ENCODE measurements at regions not wholly inside any gene's neighbourhood (a gene's known extent, or its start where the extent isn't known, plus 50 kb on each side); places are given as distances from the start of the nearest gene placed in this dataset.

- H3K36me3 ChIP-seq: no peaks in the 10 kb centered on the region
- TF ChIP-seq POLR2AphosphoS5 (IDR thresholded peaks at IDR 0.05) (no peak), POLR2A (IDR thresholded peaks at IDR 0.05) (no peak), EP300 (IDR thresholded peaks at IDR 0.05; ENCODE audit: low read depth) (no peak), CTCF (IDR thresholded peaks at IDR 0.05) (no peak)
- no peak overlapping the region for H3K4me3 ChIP-seq
- in situ Hi-C loops (cut with MboI; ENCODE audit: low pct_ligation_motif_present in 1 of 4, low pct_unique_long_range_greater_than_20kb in 1 of 4, low sequenced_read_pairs in 3 of 4) (no loop called here), intact Hi-C loops (cut with DNase I; ENCODE audit: low total_unique reads) (no loop called here)
- no peaks in the 10 kb centered on the region for H3K27me3 ChIP-seq
- peaks cover 5 to 18% of the 10 kb centered on the region in 2 donors for H3K9me3 ChIP-seq
- no peak overlapping the region for H3K27ac ChIP-seq
- DNase-seq: no peak
- no peaks in the 10 kb centered on the region for H3K4me1 ChIP-seq
Measured at GRCh38 chr21:38883142-38883541, 77.4 kb downstream of the ETS2 start.

- in situ Hi-C loops (cut with MboI; ENCODE audit: low pct_ligation_motif_present in 1 of 4, low pct_unique_long_range_greater_than_20kb in 1 of 4, low sequenced_read_pairs in 3 of 4) (no loop called here), intact Hi-C loops (cut with DNase I; ENCODE audit: low total_unique reads) (no loop called here)
- no peaks in the 10 kb centered on the region for H3K36me3 ChIP-seq
- TF ChIP-seq CTCF (IDR thresholded peaks at IDR 0.05): no peak
- TF ChIP-seq POLR2AphosphoS5 (IDR thresholded peaks at IDR 0.05): peak in 1 of 3 donors; percentile 20
- DNase-seq: no peak
- H3K4me1 ChIP-seq: no peaks in the 10 kb centered on the region
- H3K27ac ChIP-seq: peak overlapping the region in 3 of 4 donors; percentile 22 to 36 (median 31)
- peaks cover 0 to 10% of the 10 kb centered on the region in 2 donors for H3K9me3 ChIP-seq
- no peaks in the 10 kb centered on the region for H3K27me3 ChIP-seq
- H3K4me3 ChIP-seq: no peak overlapping the region
Measured at GRCh38 chr21:38881131-38881530, 75.4 kb downstream of the ETS2 start.

- WGBS, 2 donors (ENCODE audit: low coverage in 1 of 2): 72 to 76% methylated on average over 6 of the region's 6 CpGs
- intact Hi-C loops (cut with DNase I; ENCODE audit: low total_unique reads) (no loop called here), in situ Hi-C loops (cut with MboI; ENCODE audit: low pct_ligation_motif_present in 1 of 4, low pct_unique_long_range_greater_than_20kb in 1 of 4, low sequenced_read_pairs in 3 of 4) (no loop called here)
- Histone ChIP-seq H3K27ac (peak overlapping the region in 3 of 4 donors; percentile 22 to 36 (median 31)), H3K36me3 (no peaks in the 10 kb centered on the region), H3K4me3 (no peak overlapping the region), H3K27me3 (no peaks in the 10 kb centered on the region), H3K4me1 (no peaks in the 10 kb centered on the region), H3K9me3 (peaks cover 0 to 10% of the 10 kb centered on the region in 2 donors)
- TF ChIP-seq EP300 (IDR thresholded peaks at IDR 0.05; ENCODE audit: low read depth): no peak
- no peak for TF ChIP-seq POLR2A (IDR thresholded peaks at IDR 0.05)
- TF ChIP-seq POLR2AphosphoS5 (IDR thresholded peaks at IDR 0.05): no peak
- TF ChIP-seq CTCF (IDR thresholded peaks at IDR 0.05): no peak
- no peak for DNase-seq
Measured at GRCh38 chr21:38880577-38880966, 74.8 kb downstream of the ETS2 start.

- H3K4me1 ChIP-seq: no peaks in the 10 kb centered on the region
- whole genome bisulfite sequencing, 2 donors (ENCODE audit: low coverage in 1 of 2): 51 to 67% methylated on average over 2 to 4 of the region's 4 CpGs
- H3K9me3 ChIP-seq: peaks cover 0 to 10% of the 10 kb centered on the region in 2 donors
- no peaks in the 10 kb centered on the region for H3K27me3 ChIP-seq
- no peak for DNase-seq
- H3K4me3 ChIP-seq: no peak overlapping the region
- in situ Hi-C loops (cut with MboI; ENCODE audit: low pct_ligation_motif_present in 1 of 4, low pct_unique_long_range_greater_than_20kb in 1 of 4, low sequenced_read_pairs in 3 of 4): no loop called here
- TF ChIP-seq POLR2A (IDR thresholded peaks at IDR 0.05): no peak
- TF ChIP-seq CTCF (IDR thresholded peaks at IDR 0.05): no peak
- TF ChIP-seq EP300 (IDR thresholded peaks at IDR 0.05; ENCODE audit: low read depth): no peak
- peak in 1 of 3 donors; percentile 49 for TF ChIP-seq POLR2AphosphoS5 (IDR thresholded peaks at IDR 0.05)
- peak overlapping the region in 3 of 4 donors; percentile 31 to 36 (median 32) for H3K27ac ChIP-seq
- H3K36me3 ChIP-seq: no peaks in the 10 kb centered on the region
- intact Hi-C loops (cut with DNase I; ENCODE audit: low total_unique reads): no loop called here
Measured at GRCh38 chr21:38879912-38880576, 74.3 kb downstream of the ETS2 start.
